Right lung (tissue), 2 donors: ENCODE measurements at regions not wholly inside any gene's neighbourhood (a gene's known extent, or its start where the extent isn't known, plus 50 kb on each side); places are given as distances from the start of the nearest gene placed in this dataset.
A peak's percentile ranks its signal among the peaks of the same experiment; 100 is the strongest.
"Not testable (repeated sequence)": the region's sequence is repeated elsewhere in the genome, so short reads cannot be mapped to it uniquely, and the experiment has no call there.

Experiments
- DNase-seq, 2 donors: peaks; one replicate each; pipeline ENCODE4 v3.0.0-alpha.2; 2013

DNA sequence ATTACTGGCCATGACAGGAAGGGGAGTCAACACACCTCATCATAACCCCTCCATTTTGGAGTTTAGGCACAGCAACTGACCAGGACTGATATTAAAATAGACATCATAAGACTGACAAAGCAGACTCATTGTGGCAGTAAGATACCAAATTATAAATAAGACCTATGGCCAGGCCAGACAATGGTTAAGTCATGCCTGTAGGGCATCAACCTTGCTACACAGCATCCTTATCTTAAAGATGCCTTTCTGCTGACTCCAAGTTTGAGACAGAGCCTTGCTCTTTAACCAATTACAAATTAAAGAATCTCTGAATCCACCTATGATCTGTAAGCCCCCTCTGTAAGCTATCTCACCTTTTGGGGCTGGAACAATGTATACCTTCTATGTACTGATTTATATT is 65.5 kb downstream of the VCX2 start:
- no peak for DNase-seq

DNA sequence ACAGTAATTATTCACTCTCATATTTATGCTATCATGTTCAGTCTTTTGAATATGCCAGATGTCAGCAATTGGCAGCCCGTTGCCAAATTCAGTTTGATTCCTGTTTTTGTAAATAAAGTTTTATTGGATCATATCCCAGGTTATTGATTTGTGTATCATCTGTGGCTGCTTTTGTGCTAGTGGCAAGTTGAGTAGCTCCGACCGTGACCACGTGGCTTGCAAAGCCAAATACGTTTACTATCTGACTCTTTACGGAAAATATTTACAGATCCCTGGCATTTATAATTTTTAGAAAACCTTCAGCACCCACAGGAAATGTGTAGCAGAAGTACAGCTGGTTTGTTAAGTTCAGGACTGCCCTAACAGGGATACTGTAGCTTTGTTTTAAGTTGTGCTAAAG is 67.4 kb downstream of the VCX2 start:
- no peak for DNase-seq

DNA sequence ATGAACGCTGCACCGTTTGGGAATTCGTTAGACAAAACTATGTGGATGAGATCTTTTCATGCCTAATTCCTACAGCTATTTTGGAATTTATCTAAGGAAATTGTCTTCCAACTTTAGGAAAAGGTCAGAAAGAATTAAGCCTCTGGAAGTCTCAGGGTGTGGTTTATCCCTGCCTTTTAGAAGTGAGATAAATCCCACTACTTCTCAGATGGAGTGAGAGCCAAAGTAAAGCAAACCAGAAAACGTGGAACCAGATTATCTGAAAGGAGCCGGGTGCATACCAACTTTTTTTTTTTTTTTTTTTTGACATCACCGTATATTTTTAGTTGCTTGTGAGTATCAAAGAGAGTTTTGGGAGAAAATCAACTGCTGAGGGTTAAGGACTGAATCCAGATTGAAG is 79.6 kb downstream of the VCX2 start:
- DNase-seq, result no peak

- no peak for DNase-seq
Measured at GRCh38 chrX:8090906-8091305, 80.2 kb downstream of the VCX2 start.

DNA sequence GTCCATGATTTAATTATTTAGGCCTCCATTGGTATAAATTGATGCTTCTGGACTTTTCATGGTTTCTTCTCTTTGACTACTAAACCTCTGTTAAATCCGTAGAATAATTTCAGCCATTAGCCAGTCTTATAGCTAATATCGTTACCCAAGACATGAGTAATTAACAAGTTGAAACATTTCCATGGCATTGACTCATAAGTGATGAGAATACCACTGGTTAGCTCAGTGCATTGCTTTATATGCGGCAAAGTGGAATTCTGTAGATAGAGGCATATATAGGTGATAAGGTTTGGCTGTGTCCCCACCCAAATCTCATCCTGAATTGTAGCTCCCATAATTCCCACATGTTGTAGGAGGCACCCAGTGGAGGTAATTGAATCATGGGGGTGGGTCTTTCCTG is 80.6 kb downstream of the VCX2 start:
- no peak for DNase-seq

- DNase-seq, result peak; percentile 55 to 61
Measured at GRCh38 chrX:8089141-8089540, 81.9 kb downstream of the VCX2 start.

DNA sequence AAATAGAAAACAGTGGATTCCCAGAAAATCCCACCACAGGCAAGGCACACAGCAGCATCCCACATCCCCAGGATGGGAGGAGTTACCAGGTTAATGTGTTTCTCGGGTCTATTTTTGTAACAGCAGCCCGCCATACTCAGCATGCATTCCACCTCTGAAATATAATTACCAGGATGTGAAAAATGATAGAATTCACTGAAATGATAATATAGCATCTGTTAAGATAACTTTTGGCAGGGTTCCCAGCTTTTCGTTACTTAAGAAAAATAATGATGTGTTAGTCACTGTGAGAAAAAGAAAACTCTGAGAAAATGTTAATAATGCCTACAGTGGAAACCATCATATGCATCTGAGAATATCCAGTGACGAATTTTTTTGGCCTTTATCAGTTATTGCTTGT is 87.1 kb downstream of the VCX2 start:
- peak; percentile 26 to 40 for DNase-seq

DNA sequence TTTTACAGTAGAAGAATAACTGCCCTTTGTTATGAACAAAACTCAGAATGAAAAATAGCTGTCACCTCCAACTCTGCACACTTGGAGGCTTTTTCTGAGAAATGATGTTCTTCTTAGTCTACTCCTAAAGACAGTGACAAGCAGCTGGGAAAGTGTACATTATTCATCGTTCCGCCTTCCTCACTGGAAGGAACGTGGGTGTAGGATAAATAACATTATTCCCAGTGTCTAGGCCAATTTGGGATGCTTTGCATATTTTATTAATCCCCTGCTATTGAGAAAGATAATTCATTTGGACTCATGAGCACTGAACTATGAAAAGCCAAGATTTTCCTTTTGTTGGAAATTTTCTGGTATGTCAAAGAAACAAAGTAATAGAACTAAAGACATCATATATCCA is 87.8 kb downstream of the VCX2 start:
- no peak for DNase-seq

GRCh38 chrX:8075636-8076035 is 95.4 kb downstream of the VCX2 start:
- no peak for DNase-seq

GRCh38 chrX:8067754-8068462 is 103.2 kb downstream of the VCX2 start:
- DNase-seq, result no peak

DNA sequence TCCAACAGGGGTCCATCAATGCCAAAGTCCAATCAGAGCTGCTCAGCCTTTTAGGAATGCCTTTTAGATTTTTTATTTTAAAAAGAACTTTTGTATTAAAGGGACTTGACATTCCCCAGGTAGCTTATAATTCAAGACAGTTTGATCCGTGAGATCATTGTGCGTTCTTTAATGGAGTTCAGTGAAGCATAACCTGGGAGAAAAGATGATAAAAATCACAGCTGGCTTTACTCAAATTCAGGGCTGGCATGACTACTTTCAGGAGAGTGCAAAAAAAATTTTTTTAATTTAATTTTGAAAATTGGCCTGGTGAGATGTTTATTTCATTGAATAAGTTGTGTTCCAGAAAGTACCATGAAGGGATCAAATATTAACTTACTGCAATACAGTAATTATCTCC is 118.2 kb downstream of the VCX2 start:
- DNase-seq, result no peak

- DNase-seq, result peak; percentile 10 to 14
Measured at GRCh38 chrX:8049827-8050226, 121.2 kb downstream of the VCX2 start.

DNA sequence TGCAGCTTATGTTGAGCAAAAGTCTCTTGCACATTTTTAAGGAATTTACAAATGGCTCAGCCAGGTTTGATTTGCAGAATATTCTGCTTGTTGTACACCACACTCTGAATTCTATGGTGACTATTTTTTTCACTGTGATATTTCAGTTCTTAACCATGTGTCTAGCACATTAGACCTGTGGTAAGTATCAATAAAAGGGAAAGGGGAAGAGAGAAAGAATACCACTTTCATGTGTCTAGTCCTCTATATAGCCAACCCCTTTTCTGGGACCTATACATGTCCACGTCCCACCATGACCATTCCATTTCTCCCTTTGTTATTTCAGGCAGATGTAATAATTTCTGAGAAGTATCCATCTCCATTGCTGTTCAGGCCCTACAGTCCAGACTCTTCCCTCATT is 121.3 kb upstream of the PNPLA4 start:
- no peak for DNase-seq

GRCh38 chrX:8044947-8045346 is 117.7 kb upstream of the PNPLA4 start:
- DNase-seq, result no peak

DNA sequence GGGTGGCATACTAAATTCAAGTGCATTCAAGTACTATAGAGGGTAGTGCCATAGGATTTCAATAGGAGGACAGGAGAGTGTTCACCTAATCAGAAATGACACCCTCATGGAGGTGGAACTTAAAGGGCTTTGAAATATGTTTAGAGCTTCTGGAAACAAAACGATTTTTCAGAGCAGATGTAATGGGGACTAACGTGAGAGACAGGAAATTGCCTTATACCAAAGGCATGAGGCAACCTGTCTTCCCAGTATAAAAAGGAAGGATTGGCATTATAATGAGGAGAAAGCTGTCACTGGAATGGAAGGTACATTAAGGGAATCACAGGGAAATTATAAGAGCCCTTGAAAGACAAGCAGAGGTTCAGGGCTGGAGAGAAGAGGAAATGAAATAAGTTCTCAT is 116.3 kb upstream of the PNPLA4 start:
- no peak for DNase-seq

- no peak for DNase-seq
Measured at GRCh38 chrX:8043121-8043520, 115.9 kb upstream of the PNPLA4 start.

DNA sequence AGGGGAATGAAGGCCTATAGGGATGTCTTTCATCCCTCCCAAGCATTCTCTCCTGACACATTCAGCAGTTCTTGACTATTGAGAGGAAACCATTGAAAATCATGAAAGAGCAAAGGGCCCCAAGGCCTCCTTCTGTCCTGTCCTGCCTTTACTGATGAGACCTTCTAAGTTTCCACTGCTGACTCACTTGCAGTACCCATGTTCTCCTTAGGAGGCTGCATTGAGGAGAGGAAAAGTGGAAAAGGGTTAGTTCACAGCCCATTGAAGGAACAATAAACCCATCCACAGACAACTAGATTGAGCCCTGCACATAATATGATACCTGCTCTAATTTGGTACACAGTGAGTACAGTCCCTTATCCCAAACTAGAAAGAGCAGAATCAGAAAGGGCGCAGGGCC is 115.1 kb upstream of the PNPLA4 start:
- DNase-seq, result no peak

DNA sequence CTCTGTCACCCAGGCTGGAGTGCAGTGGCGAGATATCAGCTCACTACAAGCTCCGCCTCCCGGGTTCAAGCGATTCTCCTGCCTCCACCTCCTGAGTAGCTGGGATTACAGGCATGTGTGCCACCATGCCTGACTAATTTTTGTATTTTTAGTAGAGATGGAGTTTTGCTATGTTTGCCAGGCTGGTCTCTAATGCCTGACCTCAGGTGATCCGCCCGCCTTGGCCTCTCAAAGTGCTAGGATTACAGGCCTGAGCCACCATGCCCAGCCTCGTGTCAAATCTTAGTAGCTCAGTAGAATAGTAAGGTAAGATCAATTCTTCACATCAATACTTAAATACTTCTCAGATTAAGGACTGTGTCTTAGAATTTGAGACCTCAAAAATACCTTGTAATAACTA is 112.5 kb upstream of the PNPLA4 start:
- DNase-seq, result not testable (repeated sequence)

- no peak for DNase-seq
Measured at GRCh38 chrX:8037593-8038348, 110.6 kb upstream of the PNPLA4 start.

- DNase-seq, result no peak
Measured at GRCh38 chrX:8036914-8037313, 109.7 kb upstream of the PNPLA4 start.

- DNase-seq, result no peak
Measured at GRCh38 chrX:8034058-8034457, 106.8 kb upstream of the PNPLA4 start.

DNA sequence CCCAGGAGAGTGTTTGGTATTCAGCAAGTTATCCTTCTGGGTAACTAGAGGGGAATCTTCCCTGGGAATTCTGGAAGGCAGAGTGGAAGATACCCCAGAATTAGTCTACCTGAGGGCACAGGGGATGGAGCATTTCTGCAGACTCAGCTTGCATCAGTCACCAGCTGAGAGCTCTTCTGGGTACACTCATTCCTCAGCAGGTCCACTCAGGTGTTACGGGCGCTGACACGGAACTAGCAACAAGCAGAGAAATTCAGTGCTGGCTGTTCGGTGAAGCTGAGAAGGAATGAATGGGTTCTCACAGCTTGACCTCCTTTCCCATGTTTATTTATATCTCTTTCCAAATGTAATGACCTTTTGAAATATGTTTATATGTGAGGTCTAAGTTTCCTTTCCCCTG is 106.0 kb upstream of the PNPLA4 start:
- no peak for DNase-seq

DNA sequence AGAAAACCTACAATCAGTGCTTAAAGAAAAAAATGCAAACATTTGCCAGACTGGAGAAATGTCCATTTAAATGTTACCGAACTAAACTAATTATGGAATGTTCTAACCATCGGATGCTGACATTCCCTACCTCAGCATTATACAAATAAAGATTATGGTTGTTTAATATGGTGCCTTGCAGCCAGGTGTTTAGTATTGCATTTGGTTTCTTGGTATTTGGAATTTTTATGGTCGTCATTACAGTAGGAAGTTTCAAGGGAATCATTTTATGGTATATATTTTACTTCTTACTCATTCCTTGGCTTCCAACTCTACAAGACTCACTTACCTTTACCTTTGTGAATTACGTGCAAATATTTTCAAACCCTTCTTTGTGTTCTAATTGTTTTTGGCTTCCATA is 103.1 kb upstream of the PNPLA4 start:
- no peak for DNase-seq

DNA sequence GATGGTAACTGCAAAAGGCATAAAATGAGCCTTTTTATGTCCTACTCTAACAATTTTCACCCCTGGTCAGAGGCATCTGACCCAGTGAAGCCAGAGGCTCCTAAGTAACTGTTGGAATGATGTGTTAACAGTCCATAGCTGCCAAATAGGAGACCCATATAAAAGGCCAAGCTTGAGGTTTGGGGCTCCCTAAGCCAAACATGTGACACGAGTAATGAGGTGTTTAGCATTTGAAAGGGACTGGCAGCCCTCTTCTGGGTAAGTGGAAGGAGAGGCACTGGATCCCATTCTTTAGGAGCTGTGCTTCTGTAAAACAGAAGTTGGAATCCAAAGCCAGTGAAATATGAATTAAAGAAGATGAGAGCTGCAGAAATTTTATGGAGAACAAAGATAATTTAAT is 100.6 kb upstream of the PNPLA4 start:
- peak; percentile 59 to 62 for DNase-seq
